ENCODE measurements at regions not wholly inside any gene's neighbourhood (a gene's known extent, or its start where the extent isn't known, plus 50 kb on each side); places are given as distances from the start of the nearest gene placed in this dataset.

GRCh38 chr6:11650711-11651110 lies 113.2 kb downstream of the TMEM170B start:
- H3K27me3 Mint-ChIP-seq (ENCODE audit: low read depth): peaks cover 2% of the 10 kb centered on the region
- Histone ChIP-seq H3K4me2 (ENCODE audit: insufficient read depth, insufficient read length, low read length) (no peak overlapping the region), H3K23me2 (ENCODE audit: insufficient read length, low read depth, low read length, poor library complexity, severe bottlenecking) (no peaks in the 10 kb centered on the region), H3K27me3 (ENCODE audit: insufficient read depth, low read length) (no peaks in the 10 kb centered on the region), H4K8ac (replicated peaks; ENCODE audit: insufficient read length, low read depth, low read length) (no peak overlapping the region), H3K23ac (ENCODE audit: insufficient read length, low read depth, low read length) (no peak overlapping the region), H2BK15ac (ENCODE audit: low read depth, low read length) (no peak overlapping the region), H3K18ac (ENCODE audit: insufficient read length, low read depth, low read length) (no peak overlapping the region), H2BK20ac (ENCODE audit: low read depth, low read length, poor library complexity, severe bottlenecking) (no peak overlapping the region), H3K4ac (ENCODE audit: low read depth, low read length) (no peak overlapping the region), H2BK120ac (ENCODE audit: low read depth, low read length, poor library complexity, severe bottlenecking) (no peak overlapping the region), H2BK5ac (ENCODE audit: insufficient read length, low read length) (no peak overlapping the region), H3K14ac (ENCODE audit: insufficient read depth, low read length) (no peak overlapping the region), H2AFZ (ENCODE audit: low read length) (no peak overlapping the region), H3T11ph (ENCODE audit: low read length) (no peak overlapping the region), H3K79me2 (ENCODE audit: insufficient read depth, low read length) (no peaks in the 10 kb centered on the region), H3K9ac (ENCODE audit: extremely low read depth, insufficient read length, low read length) (no peak overlapping the region), H3K56ac (ENCODE audit: insufficient read length, low read depth, low read length) (no peak overlapping the region), H3K4me1 (ENCODE audit: insufficient read depth, low read length) (peaks cover 12% of the 10 kb centered on the region; the same call in 1 of the 2 replicates), H2BK12ac (ENCODE audit: insufficient read length, low read depth, low read length) (no peak overlapping the region), H3K27ac (ENCODE audit: insufficient read length, low read depth, low read length) (peak overlapping the region; percentile 84), H4K5ac (ENCODE audit: insufficient read length, low read depth, low read length) (no peak overlapping the region), H3K79me1 (ENCODE audit: insufficient read depth, low read depth, low read length, poor library complexity, severe bottlenecking) (no peaks in the 10 kb centered on the region), H3K9me3 (ENCODE audit: control insufficient read depth, low read depth, low read length) (no peaks in the 10 kb centered on the region), H2AK5ac (ENCODE audit: insufficient read length, low read length) (no peak overlapping the region), H4K91ac (ENCODE audit: insufficient read length, low read depth, low read length) (no peak overlapping the region), H4K20me1 (ENCODE audit: control insufficient read depth, insufficient read depth, insufficient read length) (no peaks in the 10 kb centered on the region)
- peaks cover 19 to 24% of the 10 kb centered on the region in 2 experiments for H3K9me3 Mint-ChIP-seq
- no peak for TF ChIP-seq CTCF (conservative IDR thresholded peaks at IDR 0.05)
- WGBS (ENCODE audit: extremely low coverage, insufficient read length, low lambda C conversion rate): no CpG with 5 or more reads among the region's 1 CpG
- no peak for DNase-seq
- H3K36me3 Mint-ChIP-seq (ENCODE audit: insufficient read depth in 1 of 3, low read depth in 3 of 3): peaks cover 11 to 35% (median 26%) of the 10 kb centered on the region in 3 experiments
- H3K27ac Mint-ChIP-seq: peak overlapping the region; percentile 93 to 99 (median 95)
- H3K4me1 Mint-ChIP-seq: peaks cover 48 to 67% of the 10 kb centered on the region in 2 experiments
- no peak overlapping the region; a peak in 1 of 5 replicates for H3K4me3 Mint-ChIP-seq
